Naive thymus-derived CD8-positive, alpha-beta T cell (primary cell): ENCODE measurements at regions not wholly inside any gene's neighbourhood (a gene's known extent, or its start where the extent isn't known, plus 50 kb on each side); places are given as distances from the start of the nearest gene placed in this dataset.
"Not testable (repeated sequence)": the region's sequence is repeated elsewhere in the genome, so short reads cannot be mapped to it uniquely, and the experiment has no call there.

ENCODE experiments used
- ATAC-seq, 2 donors: fragments of 150-1000 bp; cut with Tn5 transposase in 1 of 2; sonication (Bioruptor Pico), chemical (Tn5 transposase) in 1 of 2; 1 replicate in 1 of 2; 2 replicates in 1 of 2; pipeline ENCODE4 v1.10.0; 2021; ENCODE audit warnings: mild to moderate bottlenecking in 2 of 2, moderate library complexity in 2 of 2
- POLR2A ChIA-PET: fragments of 350-600 bp; sonication (Branson Sonifier 250); formaldehyde crosslinking; loops from one replicate; lab custom pipeline; 2021; ENCODE audit warnings: antibody characterized with exemption; lab: Charles Lee
- DNase-seq, 10 donors: peaks; one replicate each; pipeline versions ENCODE4 v3.0.0 to v3.0.0-alpha.2; 2020 to 2022
- H3K27ac Mint-ChIP-seq, 10 donors: one replicate each; pipeline ENCODE4 v1.8.0; 2020 to 2022; ENCODE audit warnings: mild to moderate bottlenecking in 10 of 10, mixed read lengths in 10 of 10, moderate library complexity in 4 of 10, inconsistent platforms in 1 of 10
- H3K27me3 Mint-ChIP-seq, 5 donors: one replicate each; pipeline ENCODE4 v1.8.0; 2021 to 2022; ENCODE audit warnings: mixed read lengths in 5 of 5
- H3K36me3 Mint-ChIP-seq, 3 donors: one replicate each; pipeline ENCODE4 v1.8.0; 2020 to 2022; ENCODE audit warnings: mixed read lengths in 3 of 3, mild to moderate bottlenecking in 2 of 3, inconsistent platforms in 1 of 3
- H3K4me1 Mint-ChIP-seq, 4 donors: one replicate each; pipeline ENCODE4 v1.8.0; 2021 to 2022; ENCODE audit warnings: mixed read lengths in 4 of 4
- H3K4me3 Mint-ChIP-seq, 10 donors: one replicate each; pipeline ENCODE4 v1.8.0; 2020 to 2022; ENCODE audit warnings: mild to moderate bottlenecking in 10 of 10, mixed read lengths in 10 of 10, moderate library complexity in 6 of 10, inconsistent platforms in 1 of 10
- H3K9me3 Mint-ChIP-seq, 9 donors: one replicate each; pipeline ENCODE4 v1.8.0; 2020 to 2022; ENCODE audit warnings: mixed read lengths in 9 of 9, mild to moderate bottlenecking in 3 of 9, inconsistent platforms in 1 of 9, moderate library complexity in 1 of 9

- no peak overlapping the region for H3K27ac Mint-ChIP-seq
- no peak for ATAC-seq
- no peaks in the 10 kb centered on the region for H3K4me1 Mint-ChIP-seq
- no peak overlapping the region for H3K4me3 Mint-ChIP-seq
- peaks cover 0 to 4% (median 0%) of the 10 kb centered on the region in 9 donors for H3K9me3 Mint-ChIP-seq
- peaks cover 17 to 37% (median 20%) of the 10 kb centered on the region in 5 donors for H3K27me3 Mint-ChIP-seq
- H3K36me3 Mint-ChIP-seq: no peaks in the 10 kb centered on the region
- DNase-seq: no peak
- POLR2A ChIA-PET: no interaction called here
These were observed 75.9 kb upstream of the RASGRF1 start for GRCh38 chr15:79166311-79166955.

GRCh38 chr15:79164465-79164864, 73.9 kb upstream of the RASGRF1 start:
- H3K4me1 Mint-ChIP-seq: no peaks in the 10 kb centered on the region
- H3K27ac Mint-ChIP-seq: peak overlapping the region in 1 of 10 donors; percentile 14
- H3K9me3 Mint-ChIP-seq: peaks cover 0 to 4% (median 0%) of the 10 kb centered on the region in 9 donors
- POLR2A ChIA-PET: no interaction called here
- H3K4me3 Mint-ChIP-seq: no peak overlapping the region
- peaks cover 14 to 31% (median 17%) of the 10 kb centered on the region in 5 donors for H3K27me3 Mint-ChIP-seq
- DNase-seq (no peak), ATAC-seq (no peak)
- H3K36me3 Mint-ChIP-seq: no peaks in the 10 kb centered on the region

- DNase-seq (no peak), ATAC-seq (no peak)
- H3K4me1 Mint-ChIP-seq: no peaks in the 10 kb centered on the region
- POLR2A ChIA-PET: no interaction called here
- peaks cover 13 to 31% (median 17%) of the 10 kb centered on the region in 5 donors for H3K27me3 Mint-ChIP-seq
- peak overlapping the region in 1 of 10 donors; percentile 14 for H3K27ac Mint-ChIP-seq
- peaks cover 0 to 4% (median 0%) of the 10 kb centered on the region in 9 donors for H3K9me3 Mint-ChIP-seq
- H3K36me3 Mint-ChIP-seq: no peaks in the 10 kb centered on the region
- H3K4me3 Mint-ChIP-seq: no peak overlapping the region
These were observed 73.5 kb upstream of the RASGRF1 start for GRCh38 chr15:79164043-79164442.

GRCh38 chr15:79163395-79163794, 72.8 kb upstream of the RASGRF1 start:
- POLR2A ChIA-PET: no interaction called here
- Mint-ChIP-seq H3K36me3 (no peaks in the 10 kb centered on the region), H3K4me1 (no peaks in the 10 kb centered on the region), H3K4me3 (no peak overlapping the region), H3K27me3 (peaks cover 13 to 31% (median 17%) of the 10 kb centered on the region in 5 donors), H3K9me3 (peaks cover 0 to 4% (median 0%) of the 10 kb centered on the region in 9 donors), H3K27ac (no peak overlapping the region)
- DNase-seq: no peak
- ATAC-seq: no peak

- Mint-ChIP-seq H3K9me3 (no peaks in the 10 kb centered on the region), H3K4me3 (no peak overlapping the region), H3K36me3 (no peaks in the 10 kb centered on the region), H3K27me3 (peaks cover 13 to 25% (median 18%) of the 10 kb centered on the region in 5 donors), H3K4me1 (no peaks in the 10 kb centered on the region), H3K27ac (no peak overlapping the region)
- DNase-seq (no peak), ATAC-seq (no peak)
- POLR2A ChIA-PET: no interaction called here
These were observed 71.4 kb upstream of the RASGRF1 start for GRCh38 chr15:79161837-79162508.

GRCh38 chr15:79160211-79160610, 69.6 kb upstream of the RASGRF1 start:
- DNase-seq (no peak), ATAC-seq (no peak)
- Mint-ChIP-seq H3K4me3 (no peak overlapping the region), H3K9me3 (no peaks in the 10 kb centered on the region), H3K27me3 (peaks cover 6 to 25% (median 13%) of the 10 kb centered on the region in 5 donors), H3K36me3 (no peaks in the 10 kb centered on the region), H3K4me1 (no peaks in the 10 kb centered on the region), H3K27ac (no peak overlapping the region)
- POLR2A ChIA-PET: no interaction called here

- Mint-ChIP-seq H3K4me3 (no peak overlapping the region), H3K9me3 (no peaks in the 10 kb centered on the region), H3K4me1 (no peaks in the 10 kb centered on the region), H3K27ac (peak overlapping the region in 1 of 10 donors; percentile 56), H3K27me3 (peaks cover 3 to 10% (median 5%) of the 10 kb centered on the region in 5 donors), H3K36me3 (no peaks in the 10 kb centered on the region)
- POLR2A ChIA-PET: no interaction called here
- DNase-seq: no peak
- no peak for ATAC-seq
These were observed 67.3 kb upstream of the RASGRF1 start for GRCh38 chr15:79157631-79158592.

- Mint-ChIP-seq H3K4me1 (no peaks in the 10 kb centered on the region), H3K27me3 (peaks cover 8 to 19% (median 11%) of the 10 kb centered on the region in 5 donors), H3K27ac (peak overlapping the region in 1 of 10 donors; percentile 15), H3K4me3 (no peak overlapping the region), H3K9me3 (no peaks in the 10 kb centered on the region), H3K36me3 (no peaks in the 10 kb centered on the region)
- POLR2A ChIA-PET: no interaction called here
- ATAC-seq (no peak), DNase-seq (no peak)
These were observed 66.3 kb upstream of the RASGRF1 start for GRCh38 chr15:79156704-79157375.

GRCh38 chr15:79154483-79155135, 64.0 kb upstream of the RASGRF1 start:
- H3K4me1 Mint-ChIP-seq: no peaks in the 10 kb centered on the region
- no peak for ATAC-seq
- no peak for DNase-seq
- POLR2A ChIA-PET: no interaction called here
- H3K27me3 Mint-ChIP-seq: peaks cover 8 to 19% (median 15%) of the 10 kb centered on the region in 5 donors
- no peak overlapping the region for H3K27ac Mint-ChIP-seq
- peaks cover 0 to 7% (median 4%) of the 10 kb centered on the region in 9 donors for H3K9me3 Mint-ChIP-seq
- H3K36me3 Mint-ChIP-seq: peaks cover 0 to 6% (median 0%) of the 10 kb centered on the region in 3 donors
- no peak overlapping the region for H3K4me3 Mint-ChIP-seq

- H3K4me3 Mint-ChIP-seq, DNase-seq, H3K27ac Mint-ChIP-seq, H3K4me1 Mint-ChIP-seq, ATAC-seq, POLR2A ChIA-PET: not testable (repeated sequence)
- Mint-ChIP-seq H3K27me3 (peaks cover 18 to 46% (median 20%) of the 10 kb centered on the region in 5 donors), H3K36me3 (peaks cover 0 to 40% (median 9%) of the 10 kb centered on the region in 3 donors), H3K9me3 (peaks cover 21 to 68% (median 32%) of the 10 kb centered on the region in 9 donors)
These were observed 53.7 kb upstream of the RASGRF1 start for GRCh38 chr15:79144290-79144689.

- ATAC-seq (no peak), DNase-seq (no peak)
- Mint-ChIP-seq H3K36me3 (peaks cover 0 to 20% (median 0%) of the 10 kb centered on the region in 3 donors), H3K4me1 (no peaks in the 10 kb centered on the region), H3K9me3 (peaks cover 8 to 40% (median 21%) of the 10 kb centered on the region in 9 donors), H3K27me3 (peaks cover 13 to 57% (median 23%) of the 10 kb centered on the region in 5 donors), H3K4me3 (no peak overlapping the region), H3K27ac (no peak overlapping the region)
- POLR2A ChIA-PET: no interaction called here
These were observed 50.4 kb upstream of the RASGRF1 start for GRCh38 chr15:79140846-79141570.
